DOHH2 (cell line): ENCODE measurements at regions not wholly inside any gene's neighbourhood (a gene's known extent, or its start where the extent isn't known, plus 50 kb on each side); places are given as distances from the start of the nearest gene placed in this dataset.

ENCODE experiments used
- CTCF ChIP-seq: fragments of 200-600 bp; sonication (generic); IDR thresholded peaks from one replicate; pipeline ENCODE4 v1.5.1; 2014; ENCODE audit warnings: antibody characterized with exemption, mild to moderate bottlenecking, low read depth, low read length; ENCODE audit not compliant: poor library complexity, severe bottlenecking
- EZH2phosphoT487 ChIP-seq: fragments of 200-600 bp; sonication (generic); IDR thresholded peaks from 2 replicates; pipeline ENCODE4 v1.6.1; 2017; ENCODE audit warnings: borderline replicate concordance, mild to moderate bottlenecking, antibody characterized with exemption, low read length, moderate library complexity, mixed read lengths

DNA sequence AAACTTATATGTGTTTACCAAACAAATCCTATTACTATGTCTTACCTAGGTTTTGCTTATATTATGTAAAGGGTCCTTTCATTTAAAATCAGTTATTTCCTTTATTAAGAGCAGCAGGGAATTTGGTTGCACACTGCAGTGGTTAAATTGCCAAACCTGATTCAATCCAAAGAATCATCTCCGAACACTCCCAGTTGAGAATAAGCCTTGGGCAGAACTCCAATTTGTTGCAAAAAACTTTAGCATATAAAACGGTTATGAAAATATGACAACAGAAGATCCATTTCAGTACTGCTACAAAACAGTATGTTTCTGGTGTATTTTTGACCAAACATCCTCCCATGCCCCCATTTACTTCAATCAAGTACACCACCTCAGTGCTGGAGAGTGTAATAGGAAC is 587.0 kb upstream of the GRAMD2B start:
- no peak for TF ChIP-seq CTCF
- TF ChIP-seq EZH2phosphoT487, result no peak
